ENCODE measurements at regions not wholly inside any gene's neighbourhood (a gene's known extent, or its start where the extent isn't known, plus 50 kb on each side); places are given as distances from the start of the nearest gene placed in this dataset.

- TF ChIP-seq CTCF (IDR thresholded peaks at IDR 0.05): no peak
These were observed 258.7 kb upstream of the FBXL7 start for GRCh38 chr5:15241216-15241821.

GRCh38 chr5:15238006-15238405 lies 262.0 kb upstream of the FBXL7 start:
- TF ChIP-seq CTCF (IDR thresholded peaks at IDR 0.05): no peak

DNA sequence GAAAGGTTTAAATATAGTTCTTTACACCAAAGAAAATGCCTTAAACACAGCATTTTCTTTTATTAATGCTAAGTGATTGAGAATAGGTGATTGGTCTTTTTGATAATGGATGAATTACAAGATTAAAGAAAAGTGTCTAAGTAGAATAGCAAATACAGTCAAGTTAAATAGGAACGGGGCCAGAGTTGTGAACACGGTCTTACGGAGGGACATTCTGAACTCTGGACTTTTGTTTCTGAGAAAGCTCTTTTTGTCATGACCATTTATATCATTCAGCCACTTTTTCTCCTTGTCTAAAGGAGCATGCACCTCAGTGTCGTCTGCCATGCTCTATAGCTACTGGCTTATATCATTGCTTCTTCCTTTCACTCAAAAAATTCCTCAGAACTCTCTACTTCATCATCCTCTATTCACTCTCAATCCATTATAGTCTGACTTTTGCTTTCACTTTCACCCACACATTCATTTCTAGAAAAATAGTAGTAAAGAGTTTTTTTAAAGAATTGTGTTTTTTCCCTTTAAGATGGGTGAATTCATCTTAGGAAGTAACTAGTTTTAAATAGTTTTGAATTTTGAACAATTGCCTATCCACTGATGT lies 263.0 kb upstream of the FBXL7 start:
- no peak for TF ChIP-seq CTCF (IDR thresholded peaks at IDR 0.05)

GRCh38 chr5:15234911-15235310 lies 265.1 kb upstream of the FBXL7 start:
- TF ChIP-seq CTCF (IDR thresholded peaks at IDR 0.05): no peak

- TF ChIP-seq CTCF (IDR thresholded peaks at IDR 0.05): no peak
These were observed 265.6 kb upstream of the FBXL7 start for GRCh38 chr5:15234366-15234765.

- no peak for TF ChIP-seq CTCF (IDR thresholded peaks at IDR 0.05)
These were observed 266.4 kb upstream of the FBXL7 start for GRCh38 chr5:15233566-15233965.

DNA sequence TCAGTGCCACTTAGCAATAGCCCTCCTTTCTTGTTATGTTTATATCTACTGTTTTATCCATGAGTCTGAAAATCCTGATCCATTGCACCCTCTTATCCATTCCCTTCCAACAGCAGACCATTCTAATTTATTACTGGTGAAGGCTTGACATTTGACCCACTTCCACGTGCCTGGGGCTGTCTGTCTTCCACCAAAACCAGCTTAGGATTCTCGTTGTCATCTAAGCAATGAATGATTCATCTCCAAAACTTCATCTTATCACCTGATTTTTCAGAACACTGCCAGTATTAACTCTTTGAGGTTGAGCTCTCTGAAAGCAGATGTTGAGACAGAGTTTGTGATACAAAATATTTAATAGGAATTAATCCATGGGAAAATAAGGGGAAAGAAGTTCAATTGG lies 277.8 kb upstream of the FBXL7 start:
- TF ChIP-seq CTCF (IDR thresholded peaks at IDR 0.05): no peak

All from LNCAP (cell line).